GM19397 (cell line): ENCODE measurements at regions not wholly inside any gene's neighbourhood (a gene's known extent, or its start where the extent isn't known, plus 50 kb on each side); places are given as distances from the start of the nearest gene placed in this dataset.

Experiments used
- ATAC-seq: cut with Tn5 transposase; IDR thresholded peaks from one replicate; pipeline ENCODE4 v1.9.1; 2021; ENCODE audit warnings: mild to moderate bottlenecking, moderate library complexity; ENCODE audit not compliant: unreplicated experiment

DNA sequence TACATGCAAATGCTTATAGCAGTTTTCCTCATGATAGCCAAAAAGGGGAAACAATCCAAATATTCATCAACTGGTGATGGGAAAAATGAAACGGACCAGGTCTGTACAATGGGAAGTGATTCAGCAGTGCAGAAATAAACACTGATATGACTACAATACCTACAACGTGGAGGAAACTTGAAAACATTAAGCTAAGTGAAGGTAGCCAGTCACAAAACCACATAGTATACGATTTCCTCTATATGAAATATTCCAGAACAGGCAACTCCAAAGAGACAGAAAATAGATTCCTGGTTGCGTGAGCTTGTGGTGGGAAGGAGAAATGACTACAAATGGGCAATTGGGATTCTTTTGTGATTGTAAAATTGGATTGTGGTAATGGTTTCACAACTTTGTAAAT lies 263.1 kb upstream of the PITRM1 start:
- no peak for ATAC-seq

GRCh38 chr10:3433988-3434387 lies 261.4 kb upstream of the PITRM1 start:
- no peak for ATAC-seq

- no peak for ATAC-seq
Observed at GRCh38 chr10:3433131-3433530, 260.5 kb upstream of the PITRM1 start.

- no peak for ATAC-seq
Observed at GRCh38 chr10:3432081-3432825, 259.7 kb upstream of the PITRM1 start.

DNA sequence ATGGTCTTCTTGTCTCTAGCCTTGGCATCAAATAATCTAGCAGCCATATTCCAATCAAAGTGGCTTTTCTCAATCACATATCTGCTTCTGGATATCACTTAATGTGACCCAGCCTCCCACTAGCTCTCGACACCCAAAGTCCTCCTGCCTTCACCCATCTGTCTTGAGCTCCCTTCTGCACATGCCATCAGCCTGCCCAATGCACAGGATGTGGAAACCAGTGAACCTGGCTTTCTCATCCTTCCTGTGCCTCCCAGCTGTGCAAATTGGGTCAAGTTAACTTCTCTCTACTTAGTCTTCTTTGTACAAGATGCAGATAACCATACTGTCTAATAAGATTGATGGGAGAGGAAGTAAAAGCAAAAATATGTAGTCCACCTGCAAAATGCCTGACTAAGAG lies 257.9 kb upstream of the PITRM1 start:
- no peak for ATAC-seq

DNA sequence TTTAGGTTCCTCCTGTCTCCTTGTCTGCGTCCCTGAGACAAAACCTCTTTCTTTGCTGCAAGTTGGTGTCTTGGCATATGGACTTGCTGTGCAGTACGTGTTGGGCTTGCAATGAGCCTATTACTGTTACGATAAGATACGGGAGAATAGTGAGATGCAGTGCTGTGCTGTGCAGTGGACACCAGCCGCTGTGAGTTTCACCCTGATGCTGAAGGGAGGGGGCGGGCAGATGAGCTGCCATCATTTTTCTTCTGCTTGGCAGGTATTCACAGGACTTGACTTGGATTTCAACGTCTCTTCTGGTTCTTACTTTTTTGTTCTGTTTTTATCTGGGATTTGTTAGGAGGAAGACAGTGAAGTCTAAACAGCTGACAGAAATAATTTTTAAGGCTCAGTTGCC lies 257.1 kb upstream of the PITRM1 start:
- no peak for ATAC-seq

DNA sequence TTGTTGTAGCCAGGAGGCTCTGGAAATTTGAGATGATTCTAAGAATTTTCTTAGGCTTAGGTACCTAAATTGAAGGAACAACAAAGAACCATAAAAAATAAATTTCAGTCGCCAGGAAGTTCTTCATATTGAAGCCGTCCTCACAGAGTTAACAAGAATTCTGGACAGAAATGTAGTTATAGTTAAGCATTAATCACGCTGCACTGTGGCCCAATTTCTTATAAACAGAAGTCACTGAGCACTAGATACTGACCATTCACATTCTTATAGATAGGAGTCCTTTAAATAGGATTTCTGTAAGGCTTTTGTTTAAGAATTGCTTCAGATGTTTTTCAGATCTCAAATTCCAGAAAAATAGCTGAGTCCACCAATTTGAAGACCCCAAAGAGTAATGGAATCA lies 256.2 kb upstream of the PITRM1 start:
- ATAC-seq, result no peak

- no peak for ATAC-seq
Observed at GRCh38 chr10:3427950-3428354, 255.4 kb upstream of the PITRM1 start.

- ATAC-seq, result no peak
Observed at GRCh38 chr10:3427347-3427746, 254.8 kb upstream of the PITRM1 start.

GRCh38 chr10:3426190-3426845 lies 253.7 kb upstream of the PITRM1 start:
- ATAC-seq, result no peak

- ATAC-seq, result no peak
Observed at GRCh38 chr10:3425716-3426115, 253.1 kb upstream of the PITRM1 start.

GRCh38 chr10:3425261-3425660 lies 252.7 kb upstream of the PITRM1 start:
- no peak for ATAC-seq

DNA sequence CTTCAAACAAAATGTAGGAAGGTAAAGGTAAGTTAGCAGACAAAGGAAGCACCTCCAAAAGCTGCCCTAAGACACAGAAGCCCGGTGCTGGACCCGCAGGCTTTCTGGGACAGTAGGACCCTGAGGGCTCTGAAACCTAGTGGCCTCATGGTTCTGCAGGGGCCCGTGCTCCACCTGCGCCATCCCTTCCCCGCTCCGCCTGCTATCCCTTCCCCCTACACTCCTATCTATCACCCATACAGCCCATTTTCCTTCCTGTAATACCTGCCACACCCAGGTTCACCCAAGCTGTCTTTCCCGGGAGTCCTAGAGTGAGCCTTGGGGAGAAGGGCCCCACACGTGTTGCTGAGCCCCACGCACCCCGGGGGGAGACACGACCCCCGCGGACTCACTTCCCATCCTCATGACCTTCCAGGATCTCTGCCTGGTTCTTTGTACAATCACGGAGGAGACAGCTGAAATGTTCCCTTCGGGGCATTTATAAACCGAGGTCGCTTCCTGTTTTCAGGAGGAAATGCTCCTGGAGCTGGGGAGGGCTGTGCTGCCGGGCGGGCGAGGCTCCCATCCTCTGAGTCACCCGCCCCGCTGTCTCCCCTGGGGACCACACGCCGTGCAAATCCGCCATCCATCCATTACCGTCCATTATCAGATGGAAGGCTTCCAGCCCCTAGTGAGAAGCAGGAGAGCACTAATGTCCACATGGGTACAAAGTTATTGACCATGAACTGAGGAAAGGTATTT lies 251.7 kb upstream of the PITRM1 start:
- ATAC-seq, result no peak

- ATAC-seq, result no peak
Observed at GRCh38 chr10:3423384-3423783, 250.8 kb upstream of the PITRM1 start.

- ATAC-seq, result no peak
Observed at GRCh38 chr10:3422282-3422681, 249.7 kb upstream of the PITRM1 start.

- ATAC-seq, result no peak
Observed at GRCh38 chr10:3421537-3422257, 249.1 kb upstream of the PITRM1 start.

DNA sequence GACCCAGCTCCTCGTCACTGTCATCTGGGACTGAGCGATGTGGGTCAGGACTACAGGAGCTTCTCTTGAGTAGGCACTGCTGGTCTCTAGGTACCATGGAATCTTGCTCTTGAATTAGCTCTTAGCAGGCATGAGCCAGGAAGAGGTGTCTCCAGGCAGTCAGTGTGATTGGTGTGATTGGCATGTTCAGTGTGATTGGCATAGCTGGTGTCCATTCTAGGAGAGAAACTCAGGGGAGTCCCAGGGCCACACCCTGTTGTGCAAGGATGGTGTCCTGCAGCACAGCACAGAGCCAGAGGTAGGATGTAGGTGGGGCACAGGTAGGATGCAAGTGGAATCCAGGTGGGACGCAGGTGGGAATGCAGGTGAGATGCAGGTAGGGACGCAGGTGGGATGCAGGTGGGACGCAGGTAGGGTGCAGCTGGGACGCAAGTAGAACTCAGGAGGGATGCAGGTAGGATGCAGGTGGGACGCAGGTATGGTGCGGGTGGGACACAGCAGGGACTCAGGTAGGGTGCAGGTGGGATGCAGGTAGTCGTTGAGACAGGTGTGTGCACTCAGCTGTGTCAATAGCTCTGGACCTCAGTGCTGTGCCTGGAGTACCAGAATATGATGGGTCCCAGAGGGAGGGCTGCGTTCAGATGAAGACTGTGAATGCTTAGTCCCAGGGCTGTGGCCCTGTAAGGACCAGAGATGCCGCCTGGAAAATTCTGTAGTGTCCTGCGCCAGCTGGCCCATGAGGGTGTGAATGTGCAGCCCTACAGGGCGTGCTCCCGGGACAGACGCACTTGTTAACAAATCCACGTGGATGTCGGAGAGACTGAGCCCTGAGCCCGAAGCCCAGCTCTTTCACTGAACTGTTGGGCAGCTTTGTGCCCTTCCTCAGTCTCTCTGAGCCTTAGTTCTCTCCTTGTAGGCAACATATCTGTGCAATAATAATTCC lies 248.2 kb upstream of the PITRM1 start:
- no peak for ATAC-seq

GRCh38 chr10:3419719-3420495 lies 247.3 kb upstream of the PITRM1 start:
- ATAC-seq, result no peak

GRCh38 chr10:3418926-3419325 lies 246.3 kb upstream of the PITRM1 start:
- ATAC-seq, result no peak
